ENCODE measurements at regions not wholly inside any gene's neighbourhood (a gene's known extent, or its start where the extent isn't known, plus 50 kb on each side); places are given as distances from the start of the nearest gene placed in this dataset.

- Histone ChIP-seq H3K9me1 (replicated peaks; ENCODE audit: control insufficient read depth, extremely low read depth, insufficient read depth, low read length) (no peaks in the 10 kb centered on the region), H3K9ac (replicated peaks; ENCODE audit: extremely low read depth, insufficient read depth, low read length) (no peak overlapping the region), H3K36me3 (ENCODE audit: control insufficient read depth in 2 of 2, extremely low read depth in 1 of 2, insufficient read depth in 2 of 2, low read length in 2 of 2) (no peaks in the 10 kb centered on the region), H4K20me1 (replicated peaks; ENCODE audit: control insufficient read depth, extremely low read depth, insufficient read depth, low read length) (no peaks in the 10 kb centered on the region), H3K4me1 (ENCODE audit: control insufficient read depth, extremely low read depth, insufficient read depth, low read length) (no peaks in the 10 kb centered on the region), H3K4me2 (ENCODE audit: insufficient read depth, low read length) (no peak overlapping the region), H3K27ac (ENCODE audit: insufficient read depth, low read depth, low read length) (no peak overlapping the region), H2AFZ (ENCODE audit: low read depth, low read length) (no peak overlapping the region), H3K27me3 (ENCODE audit: control insufficient read depth in 2 of 2, insufficient read depth in 2 of 2, low read length in 2 of 2) (no peaks in the 10 kb centered on the region), H3K4me3 (replicated peaks in 1 of 3; ENCODE audit: insufficient read depth in 1 of 3, low read depth in 1 of 3, low read length in 3 of 3) (no peak overlapping the region), H3K9me3 (replicated peaks; ENCODE audit: control insufficient read depth, insufficient read depth, low read length) (no peaks in the 10 kb centered on the region), H3K79me2 (ENCODE audit: control insufficient read depth, insufficient read depth, low read length) (no peaks in the 10 kb centered on the region)
- ChIA-PET CTCF (no interaction called here), POLR2A (no interaction called here)
- intact Hi-C loops (cut with micrococcal nuclease) (loop anchor here (10.0 kb wide), 1 partner anchor 407 kb away; no protein-coding TSS in a partner anchor), dilution Hi-C loops (cut with MboI; ENCODE audit: extremely low pct_ligation_motif_present, low sequenced_read_pairs) (no loop called here)
- BruUV-seq (replicated peaks), result no TSS peak
- TF ChIP-seq FOS (IDR thresholded peaks at IDR 0.05; ENCODE audit: borderline replicate concordance, insufficient read depth, low read length), result no peak
- no peak for TF ChIP-seq EZH2 (IDR thresholded peaks at IDR 0.05; ENCODE audit: borderline replicate concordance, low read depth, low read length, severe bottlenecking)
- no peak for TF ChIP-seq GATA2 (IDR thresholded peaks at IDR 0.05; ENCODE audit: insufficient read depth, insufficient read length, low read depth, low read length)
- TF ChIP-seq CTCF (IDR thresholded peaks at IDR 0.05; ENCODE audit: extremely low read depth in 1 of 2, insufficient read depth in 1 of 2, low read depth in 1 of 2, low read length in 2 of 2), result no peak
- TF ChIP-seq POLR2A (IDR thresholded peaks at IDR 0.05; ENCODE audit: low read depth, low read length), result no peak
- no peak for TF ChIP-seq MYC (IDR thresholded peaks at IDR 0.05; ENCODE audit: low read depth, low read length)
- no peak for TF ChIP-seq JUN (IDR thresholded peaks at IDR 0.05; ENCODE audit: borderline replicate concordance, insufficient read depth, insufficient read length, low read depth)
- no peak for TF ChIP-seq MAX (IDR thresholded peaks at IDR 0.05; ENCODE audit: insufficient read depth, insufficient read length)
- TF ChIP-seq POLR2AphosphoS5 (IDR thresholded peaks at IDR 0.05; ENCODE audit: insufficient read depth, low read depth, low read length), result no peak
- FAIRE-seq, result no peak
- DNase-seq (ENCODE audit: low read depth, low spot score), result no peak
These were observed 194.9 kb upstream of the ZNF608 start for GRCh38 chr5:124941051-124942049.

All from endothelial cell of umbilical vein (primary cell).